ENCODE measurements at regions not wholly inside any gene's neighbourhood (a gene's known extent, or its start where the extent isn't known, plus 50 kb on each side); places are given as distances from the start of the nearest gene placed in this dataset.

- DNase-seq (ENCODE audit: low read depth) = peak; percentile 9
Measured at GRCh38 chr1:243916160-243916559, 66.1 kb upstream of the AKT3 start.

- DNase-seq (ENCODE audit: low read depth) = no peak
Measured at GRCh38 chr1:243912347-243912746, 62.3 kb upstream of the AKT3 start.

DNA sequence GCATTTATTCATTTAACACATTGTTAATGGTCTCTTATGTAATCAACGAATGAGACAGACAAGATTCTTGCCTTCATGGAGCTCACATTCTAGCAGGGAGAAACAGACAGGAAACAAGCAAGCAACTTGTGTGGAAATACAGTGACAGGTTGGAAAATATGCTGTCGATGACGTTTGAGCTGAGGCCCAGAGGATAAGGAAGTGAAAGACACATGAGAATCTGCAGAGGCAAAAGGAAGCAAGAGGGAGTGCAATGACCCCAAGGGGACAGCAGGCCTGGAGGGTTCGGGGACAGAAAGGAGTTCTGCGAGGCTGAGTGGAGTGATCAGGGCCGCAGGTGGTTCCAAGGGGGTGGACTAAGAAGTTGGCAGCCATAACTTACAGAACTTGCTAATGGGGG, 60.6 kb upstream of the AKT3 start:
- DNase-seq (ENCODE audit: low read depth) = no peak

- DNase-seq (ENCODE audit: low read depth) = peak; percentile 35
Measured at GRCh38 chr1:243903895-243904294, 53.9 kb upstream of the AKT3 start.

- no peak for DNase-seq (ENCODE audit: low read depth)
Measured at GRCh38 chr1:243903041-243903440, 53.0 kb upstream of the AKT3 start.

DNA sequence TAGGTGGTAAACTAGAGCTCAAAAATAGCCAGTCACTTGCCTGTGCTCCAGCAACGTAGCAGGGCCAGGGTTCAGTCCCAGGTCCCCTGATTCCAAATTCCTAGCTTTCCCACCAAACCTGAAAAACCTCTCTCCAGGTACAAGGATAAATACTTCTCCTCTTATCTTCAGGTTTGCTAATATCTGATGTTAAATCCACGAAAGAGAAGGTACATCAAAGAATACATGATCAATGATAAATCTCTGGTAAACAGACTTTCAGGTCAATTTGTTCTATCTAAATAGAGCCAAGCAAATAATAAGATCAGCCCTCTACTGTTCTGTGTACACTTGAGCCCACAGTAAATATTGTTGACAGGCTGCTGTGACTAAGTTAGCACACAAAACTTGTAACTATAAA, 52.1 kb upstream of the AKT3 start:
- no peak for DNase-seq (ENCODE audit: low read depth)

Measured in amniotic epithelial cell (primary cell).